ENCODE measurements at regions not wholly inside any gene's neighbourhood (a gene's known extent, or its start where the extent isn't known, plus 50 kb on each side); places are given as distances from the start of the nearest gene placed in this dataset.

- no peak for DNase-seq (ENCODE audit: low spot score)
Measured at GRCh38 chr3:76369170-76369569, 583.8 kb upstream of the ZNF717 start.

GRCh38 chr3:76370749-76371520 is 585.6 kb upstream of the ZNF717 start:
- no peak for DNase-seq (ENCODE audit: low spot score)
- TF ChIP-seq CTCF (IDR thresholded peaks at IDR 0.05; ENCODE audit: extremely low read depth, missing control alignments) = no peak

More at GRCh38 chr3:76369170-76369569, 583.8 kb upstream of the ZNF717 start:
- no peak for TF ChIP-seq CTCF (IDR thresholded peaks at IDR 0.05; ENCODE audit: extremely low read depth, missing control alignments)

- no peak for TF ChIP-seq CTCF (IDR thresholded peaks at IDR 0.05; ENCODE audit: extremely low read depth, missing control alignments)
- DNase-seq (ENCODE audit: low spot score) = no peak
Measured at GRCh38 chr3:76372497-76372896, 587.1 kb upstream of the ZNF717 start.

GRCh38 chr3:76377074-76377473 is 591.7 kb upstream of the ZNF717 start:
- no peak for DNase-seq (ENCODE audit: low spot score)
- TF ChIP-seq CTCF (IDR thresholded peaks at IDR 0.05; ENCODE audit: extremely low read depth, missing control alignments) = no peak

- DNase-seq (ENCODE audit: low spot score) = no peak
- TF ChIP-seq CTCF (IDR thresholded peaks at IDR 0.05; ENCODE audit: extremely low read depth, missing control alignments) = no peak
Measured at GRCh38 chr3:76378789-76379188, 593.4 kb upstream of the ZNF717 start.

GRCh38 chr3:76383781-76384180 is 598.4 kb upstream of the ZNF717 start:
- no peak for TF ChIP-seq CTCF (IDR thresholded peaks at IDR 0.05; ENCODE audit: extremely low read depth, missing control alignments)

GRCh38 chr3:76387000-76387399 is 601.7 kb upstream of the ZNF717 start:
- no peak for TF ChIP-seq CTCF (IDR thresholded peaks at IDR 0.05; ENCODE audit: extremely low read depth, missing control alignments)

More at GRCh38 chr3:76383781-76384180, 598.4 kb upstream of the ZNF717 start:
- no peak for DNase-seq (ENCODE audit: low spot score)

More at GRCh38 chr3:76387000-76387399, 601.7 kb upstream of the ZNF717 start:
- DNase-seq (ENCODE audit: low spot score) = no peak

Measured in GM20000 (cell line).